IMR-90 (cell line): ENCODE measurements at regions not wholly inside any gene's neighbourhood (a gene's known extent, or its start where the extent isn't known, plus 50 kb on each side); places are given as distances from the start of the nearest gene placed in this dataset.

Experiments used
- ATAC-seq: fragments of 200-7000 bp; cut with Tn5 transposase; 2 replicates; pipeline ENCODE4 v1.9.1; 2020; ENCODE audit warnings: low read depth, mild to moderate bottlenecking, moderate library complexity
- BruUV-seq: library from RNA; stranded (reverse); fragments of 400-500 nt; replicated peaks from 2 replicates; lab custom pipeline; 2021; lab: Mats Ljungman, UMichigan
- CTCF ChIA-PET: fragments of 300-600 bp; formaldehyde crosslinking; extraction: SDS; loops from one replicate; lab custom pipeline; 2021; ENCODE audit warnings: antibody characterized with exemption; lab: Yijun Ruan, JAX
- POLR2A ChIA-PET: fragments of 300-600 bp; sonication (Branson Sonifier 250); formaldehyde crosslinking; loops from one replicate; lab custom pipeline; 2022; ENCODE audit warnings: antibody characterized with exemption; ENCODE audit not compliant: unreplicated experiment; lab: Charles Lee
- DNase-seq: peaks from one replicate; pipeline ENCODE4 v3.0.0; 2013
- H2AFZ ChIP-seq: replicated peaks from 2 replicates; pipeline ENCODE3; 2013; ENCODE audit warnings: low read length, mild to moderate bottlenecking; ENCODE audit not compliant: poor library complexity
- H2AK5ac ChIP-seq: 2 replicates; pipeline ENCODE4 v1.6.1; 2013; ENCODE audit warnings: low read depth, low read length, inconsistent platforms
- H2AK9ac ChIP-seq: replicated peaks from 2 replicates; pipeline ENCODE3; 2013; ENCODE audit warnings: mild to moderate bottlenecking, low read depth, low read length, moderate library complexity; ENCODE audit not compliant: poor library complexity
- H2BK120ac ChIP-seq: 2 replicates; pipeline ENCODE4 v1.6.1; 2013; ENCODE audit warnings: low read depth, low read length, inconsistent platforms
- H2BK15ac ChIP-seq: 3 replicates; pipeline ENCODE4 v1.6.1; 2013; ENCODE audit warnings: low read depth, low read length, inconsistent platforms
- H2BK20ac ChIP-seq: 2 replicates; pipeline ENCODE4 v1.6.1; 2013; ENCODE audit warnings: low read depth, mild to moderate bottlenecking, inconsistent platforms, low read length, moderate library complexity
- H2BK5ac ChIP-seq: 2 replicates; pipeline ENCODE4 v1.6.1; 2013; ENCODE audit warnings: mild to moderate bottlenecking, low read depth, low read length, inconsistent platforms; ENCODE audit not compliant: poor library complexity, severe bottlenecking
- H3K14ac ChIP-seq: replicated peaks from 2 replicates; pipeline ENCODE4 v1.6.1; 2013; ENCODE audit warnings: low read depth, low read length, inconsistent platforms
- H3K18ac ChIP-seq: 2 replicates; pipeline ENCODE4 v1.6.1; 2013; ENCODE audit warnings: low read depth, low read length, control low read depth
- H3K23ac ChIP-seq: 2 replicates; pipeline ENCODE4 v1.6.1; 2013; ENCODE audit warnings: low read depth, low read length, inconsistent platforms
- H3K27ac ChIP-seq: 2 replicates; pipeline ENCODE4 v1.5.1; 2013; ENCODE audit warnings: mild to moderate bottlenecking, control low read depth, low read length; ENCODE audit not compliant: insufficient read depth
- H3K27me3 ChIP-seq: 2 replicates; pipeline ENCODE4 v1.6.1; 2013; ENCODE audit warnings: low read length; ENCODE audit not compliant: control insufficient read depth, insufficient read depth
- H3K36me3 ChIP-seq: 2 replicates; pipeline ENCODE4 v1.6.1; 2013; ENCODE audit warnings: low read length, mixed read lengths; ENCODE audit not compliant: control insufficient read depth, insufficient read depth
- H3K4ac ChIP-seq: 2 replicates; pipeline ENCODE4 v1.6.1; 2013; ENCODE audit warnings: low read depth, low read length, inconsistent platforms
- H3K4me1 ChIP-seq: 2 replicates; pipeline ENCODE4 v1.6.1; 2013; ENCODE audit warnings: low read length, mixed read lengths; ENCODE audit not compliant: control insufficient read depth, insufficient read depth
- H3K4me2 ChIP-seq: 2 replicates; pipeline ENCODE4 v1.6.1; 2013; ENCODE audit warnings: low read depth, mild to moderate bottlenecking, control low read depth, low read length, moderate library complexity
- H3K4me3 ChIP-seq: 2 replicates; pipeline ENCODE4 v1.5.1; 2013; ENCODE audit warnings: low read depth, mild to moderate bottlenecking, control low read depth, low read length, moderate library complexity; ENCODE audit not compliant: insufficient read depth
- H3K56ac ChIP-seq: 2 replicates; pipeline ENCODE4 v1.6.1; 2013; ENCODE audit warnings: low read length, inconsistent platforms; ENCODE audit not compliant: insufficient read depth; ENCODE audit errors: extremely low read depth
- H3K79me1 ChIP-seq, 2 experiments: 2 replicates each; pipeline ENCODE4 v1.6.1; 2013; ENCODE audit warnings: low read length in 2 of 2, inconsistent platforms in 1 of 2, low read depth in 1 of 2
- H3K9ac ChIP-seq: 2 replicates; pipeline ENCODE4 v1.6.1; 2013; ENCODE audit warnings: low read depth, low read length, control low read depth
- H3K9me1 ChIP-seq: 2 replicates; pipeline ENCODE4 v1.6.1; 2013; ENCODE audit warnings: low read length, inconsistent platforms; ENCODE audit not compliant: insufficient read depth
- H3K9me3 ChIP-seq: 2 replicates; pipeline ENCODE4 v1.6.1; 2013; ENCODE audit warnings: low read length; ENCODE audit not compliant: control insufficient read depth, insufficient read depth
- H4K20me1 ChIP-seq: 2 replicates; pipeline ENCODE4 v1.6.1; 2013; ENCODE audit warnings: low read length, inconsistent platforms; ENCODE audit not compliant: insufficient read depth
- H4K5ac ChIP-seq: 2 replicates; pipeline ENCODE4 v1.6.1; 2013; ENCODE audit warnings: mild to moderate bottlenecking, low read depth, low read length, control low read depth
- H4K8ac ChIP-seq, 2 experiments: 2 replicates each; pipeline ENCODE4 v1.6.1; 2013; ENCODE audit warnings: low read depth in 2 of 2, low read length in 2 of 2, control low read depth in 1 of 2, inconsistent platforms in 1 of 2
- H4K91ac ChIP-seq: 2 replicates; pipeline ENCODE4 v1.6.1; 2013; ENCODE audit warnings: low read depth, low read length, inconsistent platforms; ENCODE audit not compliant: insufficient read depth
- CHD1 ChIP-seq: IDR thresholded peaks from 2 replicates; pipeline ENCODE4 v1.6.1; 2012; ENCODE audit warnings: low read depth, low read length, improper control_type of control experiment
- CTCF ChIP-seq: conservative IDR thresholded peaks from 2 replicates; pipeline ENCODE4 v1.5.1; 2012; ENCODE audit warnings: mild to moderate bottlenecking, low read depth, low read length, improper control_type of control experiment
- MAFK ChIP-seq: IDR thresholded peaks from 2 replicates; pipeline ENCODE4 v1.6.1; 2012; ENCODE audit warnings: low read depth, low read length, improper control_type of control experiment
- MXI1 ChIP-seq: IDR thresholded peaks from 2 replicates; pipeline ENCODE4 v1.6.1; 2012; ENCODE audit warnings: low read depth, mild to moderate bottlenecking, low read length, moderate library complexity, borderline replicate concordance
- RAD21 ChIP-seq: IDR thresholded peaks from 2 replicates; pipeline ENCODE4 v1.6.1; 2012; ENCODE audit warnings: low read length, improper control_type of control experiment
- RCOR1 ChIP-seq: IDR thresholded peaks from 2 replicates; pipeline ENCODE4 v1.6.1; 2012; ENCODE audit warnings: mild to moderate bottlenecking, low read length, improper control_type of control experiment; ENCODE audit not compliant: insufficient replicate concordance
- RFX5 ChIP-seq: IDR thresholded peaks from 2 replicates; pipeline ENCODE4 v1.8.0; 2012; ENCODE audit warnings: low read depth, mild to moderate bottlenecking, low read length, moderate library complexity
- SMC3 ChIP-seq: fragments of 150-350 bp; IDR thresholded peaks from 2 replicates; pipeline ENCODE4 v1.6.1; 2016; ENCODE audit warnings: low read depth, mild to moderate bottlenecking, antibody characterized with exemption, low read length, moderate library complexity
- WGBS, 2 experiments: methylation state at CpG; one replicate each; pipeline versions ENCODE4 v1.1.5 to v1.1.7; 2013; ENCODE audit warnings: missing lambda C conversion rate in 2 of 2; ENCODE audit not compliant: insufficient read length in 1 of 2; ENCODE audit errors: extremely low coverage in 2 of 2; 5-methylcytosine and 5-hydroxymethylcytosine counted together
- dilution Hi-C: fragments of 300-500 bp; cut with HindIII; formaldehyde crosslinking; loops from one replicate; pipeline ENCODE4 v1.14.3; 2018; ENCODE audit warnings: low sequenced_read_pairs; ENCODE audit not compliant: unreplicated experiment
- in situ Hi-C: fragments of 300-500 bp; cut with MboI; formaldehyde crosslinking; loops from 3 replicates; pipeline ENCODE4 v1.14.3; 2019; ENCODE audit warnings: low sequenced_read_pairs, inconsistent platforms, mixed read lengths
- intact Hi-C: fragments of 100-400 bp; cut with micrococcal nuclease; formaldehyde crosslinking; loops from 2 replicates; pipeline ENCODE4 v1.10.0; 2022

DNA sequence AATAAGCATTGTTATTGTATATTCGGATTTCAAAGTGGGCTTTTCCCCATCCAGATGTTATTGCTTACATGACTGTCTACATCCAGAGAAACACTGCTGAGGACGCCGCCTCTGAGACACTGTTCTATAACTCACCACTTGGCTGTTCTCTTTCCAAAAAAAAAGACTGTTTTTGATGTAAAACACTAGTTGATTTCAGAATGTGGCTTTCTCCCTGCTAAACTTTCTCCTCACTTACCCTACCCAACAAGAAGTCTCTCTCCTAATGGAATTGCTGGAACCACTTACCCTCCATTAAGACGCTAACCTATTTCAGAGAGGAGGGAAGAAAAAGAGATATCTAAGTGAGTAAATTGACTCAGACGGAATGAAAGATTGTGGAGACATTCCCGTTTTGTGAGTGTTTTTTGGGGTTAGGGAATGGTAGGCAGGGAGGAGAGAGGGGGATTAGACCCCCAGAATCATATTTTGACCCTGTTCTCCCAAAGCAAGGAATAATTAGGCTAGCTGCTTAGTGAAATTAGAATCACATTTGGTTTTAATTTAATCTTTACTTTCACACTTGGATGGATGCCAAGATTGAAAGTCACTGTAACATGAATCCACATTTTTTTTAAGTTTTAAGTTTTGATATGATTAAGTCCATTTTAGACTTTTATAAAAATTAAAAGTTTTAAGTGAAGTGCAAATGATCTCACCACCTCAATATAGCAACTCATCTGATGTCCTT is 174.9 kb downstream of the CHIC2 start:
- no peak overlapping the region; the same call in 1 of the 2 replicates for H4K91ac ChIP-seq
- CTCF ChIA-PET = no interaction called here
- WGBS, 2 experiments = no CpG with 5 or more reads among the region's 6 CpGs
- H3K23ac ChIP-seq = peak overlapping the region; percentile 40; the same call in 1 of the 2 replicates
- H3K4me2 ChIP-seq = peak overlapping the region; percentile 50
- no peaks in the 10 kb centered on the region for H4K20me1 ChIP-seq
- H3K9me1 ChIP-seq = peaks cover 7% of the 10 kb centered on the region; the same call in 1 of the 2 replicates
- peak overlapping the region; percentile 72 for H2BK5ac ChIP-seq
- H3K18ac ChIP-seq = 0 out of 2 replicates have a peak overlapping the region, but pooled peaks have one; percentile 57
- peak overlapping the region; percentile 16 to 56; a peak in 2 of 4 replicates for H4K8ac ChIP-seq
- TF ChIP-seq RAD21 (no peak), MAFK (no peak), CHD1 (no peak), CTCF (no peak), RCOR1 (no peak), MXI1 (no peak), RFX5 (no peak), SMC3 (no peak)
- H3K4me3 ChIP-seq = no peak overlapping the region
- H2BK15ac ChIP-seq = peak overlapping the region; percentile 81; the same call in 1 of the 3 replicates
- dilution Hi-C loops = no loop called here
- peak overlapping the region; percentile 46; the same call in 1 of the 2 replicates for H3K27ac ChIP-seq
- H3K9me3 ChIP-seq = no peaks in the 10 kb centered on the region
- H2BK120ac ChIP-seq = peak overlapping the region; percentile 36
- H3K56ac ChIP-seq = no peak overlapping the region
- no peak overlapping the region for H2AFZ ChIP-seq
- peak overlapping the region; percentile 78; the same call in 1 of the 2 replicates for H2BK20ac ChIP-seq
- POLR2A ChIA-PET = no interaction called here
- H2AK9ac ChIP-seq = no peak overlapping the region
- DNase-seq (peak; percentile 76), ATAC-seq (peak; percentile 89)
- H3K9ac ChIP-seq = no peak overlapping the region
- peaks cover 16% of the 10 kb centered on the region for H3K4me1 ChIP-seq
- H3K14ac ChIP-seq = peak overlapping the region; percentile 80
- in situ Hi-C loops = no loop called here
- H3K27me3 ChIP-seq = no peaks in the 10 kb centered on the region
- peak overlapping the region; percentile 70 for H4K5ac ChIP-seq
- peak overlapping the region; percentile 38; the same call in 1 of the 2 replicates for H3K4ac ChIP-seq
- intact Hi-C loops = no loop called here
- BruUV-seq = no TSS peak
- peak overlapping the region; percentile 40; the same call in 1 of the 2 replicates for H2AK5ac ChIP-seq
- H3K36me3 ChIP-seq = no peaks in the 10 kb centered on the region
- no peaks in the 10 kb centered on the region for H3K79me1 ChIP-seq
